Adrenal gland (tissue), 5 donors: ENCODE measurements at regions not wholly inside any gene's neighbourhood (a gene's known extent, or its start where the extent isn't known, plus 50 kb on each side); places are given as distances from the start of the nearest gene placed in this dataset.
"Not testable (repeated sequence)": the region's sequence is repeated elsewhere in the genome, so short reads cannot be mapped to it uniquely, and the experiment has no call there.

ENCODE experiments used
- CTCF ChIP-seq, 6 experiments: fragments of 450-650 bp in 4 of 6; fragments of 200-600 bp in 2 of 6; sonication (generic) in 1 of 6; IDR thresholded peaks; 1 replicate in 5 of 6; 2 replicates in 1 of 6; pipeline versions ENCODE4 v1.5.1 to v1.8.0; 2016 to 2021; ENCODE audit warnings: antibody characterized with exemption in 6 of 6, mild to moderate bottlenecking in 2 of 6, moderate library complexity in 1 of 6
- POLR2A ChIP-seq, 2 donors: fragments of 450-650 bp; IDR thresholded peaks; one replicate each; pipeline ENCODE4 v1.6.1; 2017; ENCODE audit warnings: antibody characterized with exemption in 2 of 2, mild to moderate bottlenecking in 2 of 2, moderate library complexity in 1 of 2
- donor health status: DM: no; HTN: no; CAD: no.

DNA sequence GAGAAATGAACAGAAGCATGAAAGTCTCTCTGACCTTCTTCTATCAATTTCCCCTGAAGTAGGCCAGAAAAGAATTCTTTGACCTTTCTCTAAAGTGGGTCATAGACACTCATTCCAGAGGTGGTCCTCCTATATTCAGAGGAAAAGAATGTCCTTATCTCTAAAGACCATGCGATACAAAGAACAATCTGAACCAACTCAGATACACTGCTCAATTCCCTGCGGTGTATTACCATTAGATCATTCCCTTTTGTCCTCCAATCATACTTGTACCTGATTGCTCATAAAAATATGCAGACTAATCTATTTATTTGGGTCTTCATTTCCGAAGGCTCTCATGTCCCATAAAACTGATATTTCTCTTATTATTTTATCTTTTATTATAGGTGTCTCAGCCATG lies 652.4 kb upstream of the CHD1 start:
- TF ChIP-seq CTCF, POLR2A (IDR thresholded peaks at IDR 0.05): not testable (repeated sequence)
